ENCODE measurements at regions not wholly inside any gene's neighbourhood (a gene's known extent, or its start where the extent isn't known, plus 50 kb on each side); places are given as distances from the start of the nearest gene placed in this dataset.

DNA sequence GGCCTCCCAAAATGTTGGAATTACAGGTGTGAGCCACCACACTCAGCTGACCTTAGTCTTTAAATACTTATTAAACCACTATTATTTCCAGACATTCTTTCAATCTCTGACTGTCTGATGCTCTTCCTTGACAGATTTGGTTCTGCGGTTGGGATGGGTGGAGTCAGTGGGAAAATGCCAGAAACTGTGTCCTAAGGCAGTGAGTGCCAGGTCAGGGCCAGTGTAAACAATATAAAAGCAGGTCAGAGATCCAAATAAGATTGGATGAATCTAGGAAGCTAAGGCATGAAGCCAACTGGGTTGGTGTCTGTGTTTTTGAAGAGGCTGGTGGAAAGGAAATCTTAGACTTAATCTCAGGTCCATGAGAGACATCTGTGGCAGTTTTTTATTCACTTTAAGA lies 74.7 kb downstream of the KLF5 start:
- Histone ChIP-seq H3K9me3 (ENCODE audit: control insufficient read depth, insufficient read depth, low read depth, low read length) (no peaks in the 10 kb centered on the region), H3K4me1 (ENCODE audit: control insufficient read depth, insufficient read depth, low read length) (no peaks in the 10 kb centered on the region), H3K27ac (ENCODE audit: extremely low read depth, low read depth, low read length) (no peak overlapping the region), H3K4me3 (ENCODE audit: low read depth, low read length) (no peak overlapping the region), H3K36me3 (ENCODE audit: control insufficient read depth in 2 of 2, insufficient read depth in 1 of 2, low read length in 2 of 2) (no peaks in the 10 kb centered on the region)
- ChIA-PET POLR2A (no interaction called here), CTCF (interaction anchor here (0.5 kb wide), 1 partner anchor 22 kb away, joined by 3 read pairs; no protein-coding TSS in a partner anchor)
- no peak for TF ChIP-seq ZNF513 (tag by site-specific recombination; IDR thresholded peaks at IDR 0.05)
- no peak for TF ChIP-seq ZNF37A (tag by site-specific recombination; IDR thresholded peaks at IDR 0.05)
- TF ChIP-seq ZNF416 (tag by site-specific recombination; IDR thresholded peaks at IDR 0.05): no peak
- TF ChIP-seq PRDM10 (tag by site-specific recombination; IDR thresholded peaks at IDR 0.05): no peak
- TF ChIP-seq ZNF350 (tag by site-specific recombination; IDR thresholded peaks at IDR 0.05): no peak
- TF ChIP-seq ZFP41 (tag by site-specific recombination; IDR thresholded peaks at IDR 0.05; ENCODE audit: borderline replicate concordance): no peak
- no peak for TF ChIP-seq RBAK (tag by site-specific recombination; IDR thresholded peaks at IDR 0.05)
- no peak for TF ChIP-seq ZNF529 (tag by site-specific recombination; IDR thresholded peaks at IDR 0.05; ENCODE audit: insufficient replicate concordance)
- no peak for TF ChIP-seq MEIS1 (CRISPR knock-in tag; IDR thresholded peaks at IDR 0.05; ENCODE audit: borderline replicate concordance)
- no peak for TF ChIP-seq GLIS2 (tag by site-specific recombination; IDR thresholded peaks at IDR 0.05)
- TF ChIP-seq, protein P1, sequence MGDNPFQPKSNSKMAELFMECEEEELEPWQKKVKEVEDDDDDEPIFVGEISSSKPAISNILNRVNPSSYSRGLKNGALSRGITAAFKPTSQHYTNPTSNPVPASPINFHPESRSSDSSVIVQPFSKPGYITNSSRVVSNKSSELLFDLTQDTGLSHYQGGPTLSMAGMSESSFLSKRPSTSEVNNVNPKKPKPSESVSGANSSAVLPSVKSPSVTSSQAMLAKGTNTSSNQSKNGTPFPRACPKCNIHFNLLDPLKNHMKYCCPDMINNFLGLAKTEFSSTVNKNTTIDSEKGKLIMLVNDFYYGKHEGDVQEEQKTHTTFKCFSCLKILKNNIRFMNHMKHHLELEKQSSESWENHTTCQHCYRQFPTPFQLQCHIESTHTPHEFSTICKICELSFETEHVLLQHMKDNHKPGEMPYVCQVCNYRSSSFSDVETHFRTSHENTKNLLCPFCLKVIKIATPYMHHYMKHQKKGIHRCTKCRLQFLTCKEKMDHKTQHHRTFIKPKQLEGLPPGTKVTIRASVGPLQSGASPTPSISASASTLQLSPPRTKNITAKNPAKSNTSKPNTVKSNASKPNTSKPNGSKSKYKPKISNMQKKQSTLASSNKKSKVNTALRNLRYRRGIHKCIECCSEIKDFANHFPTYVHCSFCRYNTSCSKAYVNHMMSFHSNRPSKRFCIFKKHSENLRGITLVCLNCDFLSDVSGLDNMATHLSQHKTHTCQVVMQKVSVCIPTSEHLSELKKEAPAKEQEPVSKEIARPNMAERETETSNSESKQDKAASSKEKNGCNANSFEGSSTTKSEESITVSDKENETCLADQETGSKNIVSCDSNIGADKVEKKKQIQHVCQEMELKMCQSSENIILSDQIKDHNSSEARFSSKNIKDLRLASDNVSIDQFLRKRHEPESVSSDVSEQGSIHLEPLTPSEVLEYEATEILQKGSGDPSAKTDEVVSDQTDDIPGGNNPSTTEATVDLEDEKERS (tag by site-specific recombination; IDR thresholded peaks at IDR 0.05): no peak
- TF ChIP-seq ZNF626 (tag by site-specific recombination; IDR thresholded peaks at IDR 0.05): no peak
- no peak for TF ChIP-seq BCL11A (tag by site-specific recombination; IDR thresholded peaks at IDR 0.05; ENCODE audit: low read depth)
- TF ChIP-seq, protein P2, sequence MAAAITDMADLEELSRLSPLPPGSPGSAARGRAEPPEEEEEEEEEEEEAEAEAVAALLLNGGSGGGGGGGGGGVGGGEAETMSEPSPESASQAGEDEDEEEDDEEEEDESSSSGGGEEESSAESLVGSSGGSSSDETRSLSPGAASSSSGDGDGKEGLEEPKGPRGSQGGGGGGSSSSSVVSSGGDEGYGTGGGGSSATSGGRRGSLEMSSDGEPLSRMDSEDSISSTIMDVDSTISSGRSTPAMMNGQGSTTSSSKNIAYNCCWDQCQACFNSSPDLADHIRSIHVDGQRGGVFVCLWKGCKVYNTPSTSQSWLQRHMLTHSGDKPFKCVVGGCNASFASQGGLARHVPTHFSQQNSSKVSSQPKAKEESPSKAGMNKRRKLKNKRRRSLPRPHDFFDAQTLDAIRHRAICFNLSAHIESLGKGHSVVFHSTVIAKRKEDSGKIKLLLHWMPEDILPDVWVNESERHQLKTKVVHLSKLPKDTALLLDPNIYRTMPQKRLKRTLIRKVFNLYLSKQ (tag by site-specific recombination; IDR thresholded peaks at IDR 0.05; ENCODE audit: borderline replicate concordance): no peak
- no peak for TF ChIP-seq ZNF664 (tag by site-specific recombination; IDR thresholded peaks at IDR 0.05)

DNA sequence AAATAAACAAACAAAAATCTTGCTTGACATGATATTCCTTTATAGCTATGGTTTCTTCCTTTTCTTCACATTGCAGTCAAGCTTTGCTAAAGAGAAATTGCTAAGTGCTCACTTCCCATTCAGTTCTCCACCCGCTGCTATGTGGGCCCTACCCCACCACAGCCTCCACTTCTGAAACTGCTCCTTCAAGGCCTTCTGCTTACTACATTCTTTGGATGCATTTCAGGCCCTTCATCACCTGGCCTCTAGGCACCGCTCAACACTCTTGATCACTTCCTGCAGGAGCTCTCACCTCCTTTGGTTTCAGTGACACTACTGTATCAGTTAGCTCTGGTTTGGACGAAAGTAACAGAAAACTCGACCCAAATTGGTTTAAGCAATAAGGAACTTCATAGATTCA lies 72.4 kb downstream of the KLF5 start:
- no peak overlapping the region for H3K4me3 ChIP-seq (ENCODE audit: low read depth, low read length)
- H3K36me3 ChIP-seq (ENCODE audit: control insufficient read depth in 2 of 2, insufficient read depth in 1 of 2, low read length in 2 of 2): no peaks in the 10 kb centered on the region
- CTCF ChIA-PET: interaction anchor here (0.6 to 0.7 kb wide), 2 partner anchors 119 to 132 kb away, joined by 4 to 5 read pairs; no protein-coding TSS in a partner anchor
- no peaks in the 10 kb centered on the region for H3K9me3 ChIP-seq (ENCODE audit: control insufficient read depth, insufficient read depth, low read depth, low read length)
- POLR2A ChIA-PET: no interaction called here
- H3K4me1 ChIP-seq (ENCODE audit: control insufficient read depth, insufficient read depth, low read length): no peaks in the 10 kb centered on the region
- no peak overlapping the region for H3K27ac ChIP-seq (ENCODE audit: extremely low read depth, low read depth, low read length)
- TF ChIP-seq ZNF335 (tag by site-specific recombination; conservative IDR thresholded peaks at IDR 0.05) (no peak), ZBTB8A (tag by site-specific recombination; IDR thresholded peaks at IDR 0.05) (no peak), MEIS1 (CRISPR knock-in tag; IDR thresholded peaks at IDR 0.05; ENCODE audit: borderline replicate concordance) (no peak), ZNF146 (tag by site-specific recombination; IDR thresholded peaks at IDR 0.05) (no peak), FEZF1 (tag by site-specific recombination; IDR thresholded peaks at IDR 0.05) (no peak), ZNF518A (tag by site-specific recombination; conservative IDR thresholded peaks at IDR 0.05; ENCODE audit: low read depth) (no peak), ZNF157 (tag by site-specific recombination; IDR thresholded peaks at IDR 0.05) (no peak)

Measured in HEK293 (cell line).